Hepatocyte (in vitro differentiated cells): ENCODE measurements at regions not wholly inside any gene's neighbourhood (a gene's known extent, or its start where the extent isn't known, plus 50 kb on each side); places are given as distances from the start of the nearest gene placed in this dataset.

ENCODE experiments used
- DNase-seq: peaks from one replicate; pipeline ENCODE4 v3.0.0-alpha.2; 2016; ENCODE audit warnings: low spot score
- H2AFZ ChIP-seq: fragments of 200-600 bp; sonication (generic); 2 replicates; pipeline ENCODE4 v1.6.0; 2016; ENCODE audit warnings: antibody characterized with exemption, mild to moderate bottlenecking
- H3K27ac ChIP-seq: fragments of 200-600 bp; sonication (generic); 2 replicates; pipeline ENCODE4 v1.5.1; 2016; ENCODE audit warnings: mild to moderate bottlenecking
- H3K27me3 ChIP-seq: fragments of 200-600 bp; sonication (generic); 2 replicates; pipeline ENCODE4 v1.6.1; 2016
- H3K36me3 ChIP-seq: fragments of 200-600 bp; sonication (generic); replicated peaks from 2 replicates; pipeline ENCODE4 v1.5.1; 2016; ENCODE audit warnings: low read depth; ENCODE audit not compliant: insufficient read depth
- H3K4me1 ChIP-seq: fragments of 200-600 bp; sonication (generic); 2 replicates; pipeline ENCODE4 v1.5.1; 2016; ENCODE audit warnings: mild to moderate bottlenecking, moderate library complexity; ENCODE audit not compliant: insufficient read depth
- H3K4me2 ChIP-seq: fragments of 200-600 bp; sonication (generic); 2 replicates; pipeline ENCODE4 v1.6.0; 2016
- H3K4me3 ChIP-seq: fragments of 200-600 bp; sonication (generic); 2 replicates; pipeline ENCODE4 v1.5.1; 2016; ENCODE audit warnings: mild to moderate bottlenecking
- H3K79me2 ChIP-seq: fragments of 200-600 bp; sonication (generic); 2 replicates; pipeline ENCODE4 v1.6.0; 2017; ENCODE audit warnings: mild to moderate bottlenecking
- H3K9me2 ChIP-seq: fragments of 200-600 bp; sonication (generic); replicated peaks from 2 replicates; pipeline ENCODE4 v1.6.0; 2017; ENCODE audit warnings: mild to moderate bottlenecking; ENCODE audit not compliant: insufficient read depth
- H3K9me3 ChIP-seq: fragments of 200-600 bp; sonication (generic); 2 replicates; pipeline ENCODE4 v1.5.1; 2016; ENCODE audit warnings: low read depth, mild to moderate bottlenecking
- H4K20me1 ChIP-seq: fragments of 200-600 bp; sonication (generic); 2 replicates; pipeline ENCODE4 v1.6.0; 2016; ENCODE audit warnings: mild to moderate bottlenecking; ENCODE audit not compliant: insufficient read depth, poor library complexity, severe bottlenecking
- EZH2 ChIP-seq: fragments of 200-600 bp; sonication (generic); IDR thresholded peaks from 2 replicates; pipeline ENCODE4 v1.6.1; 2016; ENCODE audit warnings: antibody characterized with exemption, mild to moderate bottlenecking, borderline replicate concordance
- EZH2phosphoT487 ChIP-seq: fragments of 200-600 bp; sonication (generic); IDR thresholded peaks from one replicate; pipeline ENCODE4 v1.6.1; 2018; ENCODE audit warnings: antibody characterized with exemption, mild to moderate bottlenecking, low read depth, moderate library complexity; ENCODE audit not compliant: unreplicated experiment, severe bottlenecking
- WGBS: methylation state at CpG from one replicate; pipeline ENCODE4 v1.1.6; 2016; ENCODE audit warnings: low lambda C conversion rate; ENCODE audit errors: missing lambda C conversion rate; 5-methylcytosine and 5-hydroxymethylcytosine counted together
- TF ChIP-seq, protein P1 (sequence below): fragments of 200-600 bp; sonication (generic); IDR thresholded peaks from 2 replicates; pipeline ENCODE4 v1.5.1; 2016; ENCODE audit warnings: antibody characterized with exemption, mild to moderate bottlenecking; ENCODE audit not compliant: poor library complexity

DNA sequence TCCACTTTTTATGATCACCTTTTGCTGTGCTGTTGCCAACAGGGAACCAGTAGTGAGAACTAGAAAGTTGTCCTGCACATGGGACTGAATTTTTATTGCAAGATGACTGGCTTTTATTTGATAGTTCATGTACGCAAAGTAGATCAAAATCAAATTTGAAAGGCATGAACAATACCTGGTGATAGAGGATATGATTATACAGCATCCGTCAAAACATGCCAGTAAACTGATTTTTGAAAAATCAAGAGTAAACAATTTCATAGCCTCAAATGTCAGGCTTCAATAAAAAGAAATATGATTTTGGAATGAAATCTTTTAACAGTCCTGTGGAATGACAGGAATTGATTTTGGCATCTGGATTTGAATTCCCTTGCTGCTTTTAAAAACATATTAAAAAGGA, 219.6 kb upstream of the LRRN1 start:
- no peak for DNase-seq
- Histone ChIP-seq H3K4me2 (no peak overlapping the region), H3K79me2 (no peaks in the 10 kb centered on the region), H3K36me3 (no peaks in the 10 kb centered on the region), H3K9me2 (no peaks in the 10 kb centered on the region), H3K27me3 (no peaks in the 10 kb centered on the region), H2AFZ (no peak overlapping the region), H3K4me3 (no peak overlapping the region), H3K4me1 (no peaks in the 10 kb centered on the region), H4K20me1 (no peaks in the 10 kb centered on the region), H3K27ac (no peak overlapping the region), H3K9me3 (no peaks in the 10 kb centered on the region)
- TF ChIP-seq EZH2phosphoT487 (no peak), EZH2 (no peak)
- TF ChIP-seq, protein P1, sequence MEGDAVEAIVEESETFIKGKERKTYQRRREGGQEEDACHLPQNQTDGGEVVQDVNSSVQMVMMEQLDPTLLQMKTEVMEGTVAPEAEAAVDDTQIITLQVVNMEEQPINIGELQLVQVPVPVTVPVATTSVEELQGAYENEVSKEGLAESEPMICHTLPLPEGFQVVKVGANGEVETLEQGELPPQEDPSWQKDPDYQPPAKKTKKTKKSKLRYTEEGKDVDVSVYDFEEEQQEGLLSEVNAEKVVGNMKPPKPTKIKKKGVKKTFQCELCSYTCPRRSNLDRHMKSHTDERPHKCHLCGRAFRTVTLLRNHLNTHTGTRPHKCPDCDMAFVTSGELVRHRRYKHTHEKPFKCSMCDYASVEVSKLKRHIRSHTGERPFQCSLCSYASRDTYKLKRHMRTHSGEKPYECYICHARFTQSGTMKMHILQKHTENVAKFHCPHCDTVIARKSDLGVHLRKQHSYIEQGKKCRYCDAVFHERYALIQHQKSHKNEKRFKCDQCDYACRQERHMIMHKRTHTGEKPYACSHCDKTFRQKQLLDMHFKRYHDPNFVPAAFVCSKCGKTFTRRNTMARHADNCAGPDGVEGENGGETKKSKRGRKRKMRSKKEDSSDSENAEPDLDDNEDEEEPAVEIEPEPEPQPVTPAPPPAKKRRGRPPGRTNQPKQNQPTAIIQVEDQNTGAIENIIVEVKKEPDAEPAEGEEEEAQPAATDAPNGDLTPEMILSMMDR = no peak
- 82% methylated on average over 2 of the region's 2 CpGs for WGBS

GRCh38 chr3:3578718-3579117, 220.5 kb upstream of the LRRN1 start:
- Histone ChIP-seq H3K4me1 (no peaks in the 10 kb centered on the region), H3K79me2 (no peaks in the 10 kb centered on the region), H3K27ac (no peak overlapping the region), H3K9me3 (no peaks in the 10 kb centered on the region), H3K9me2 (no peaks in the 10 kb centered on the region), H3K36me3 (no peaks in the 10 kb centered on the region), H3K27me3 (no peaks in the 10 kb centered on the region), H2AFZ (no peak overlapping the region), H3K4me3 (no peak overlapping the region), H4K20me1 (no peaks in the 10 kb centered on the region), H3K4me2 (no peak overlapping the region)
- no peak for DNase-seq
- 92% methylated on average over 4 of the region's 4 CpGs for WGBS
- TF ChIP-seq, protein P1 = no peak
- TF ChIP-seq EZH2 = no peak
- no peak for TF ChIP-seq EZH2phosphoT487

DNA sequence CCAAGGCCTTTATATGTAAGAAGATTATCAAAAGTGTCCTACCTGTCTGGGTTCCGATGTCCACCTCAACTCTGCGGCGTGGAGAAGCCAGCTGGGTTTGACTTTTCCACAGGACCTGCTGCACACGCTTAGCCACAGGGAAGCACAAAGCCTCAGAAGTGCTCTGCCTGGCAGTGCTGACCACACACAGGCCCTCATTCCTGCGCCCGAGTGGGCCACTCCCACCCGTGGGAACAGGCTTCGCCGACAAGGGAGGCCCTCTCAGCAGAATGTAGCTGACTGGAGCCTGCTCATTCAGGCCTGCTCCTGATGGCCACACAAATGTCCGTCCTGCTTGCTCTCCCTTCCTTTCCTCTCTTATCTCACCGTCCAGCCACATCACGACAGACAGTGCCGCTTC, 221.4 kb upstream of the LRRN1 start:
- H3K4me2 ChIP-seq = no peak overlapping the region
- H4K20me1 ChIP-seq = no peaks in the 10 kb centered on the region
- H3K27ac ChIP-seq = no peak overlapping the region
- 89% methylated on average over 13 of the region's 13 CpGs for WGBS
- H3K4me3 ChIP-seq = no peak overlapping the region
- no peak overlapping the region for H2AFZ ChIP-seq
- H3K9me2 ChIP-seq = no peaks in the 10 kb centered on the region
- H3K36me3 ChIP-seq = no peaks in the 10 kb centered on the region
- TF ChIP-seq EZH2 = no peak
- TF ChIP-seq, protein P1 = no peak
- no peak for TF ChIP-seq EZH2phosphoT487
- no peaks in the 10 kb centered on the region for H3K27me3 ChIP-seq
- no peaks in the 10 kb centered on the region for H3K4me1 ChIP-seq
- H3K9me3 ChIP-seq = no peaks in the 10 kb centered on the region
- no peaks in the 10 kb centered on the region for H3K79me2 ChIP-seq
- DNase-seq = no peak

GRCh38 chr3:3573341-3573740, 225.9 kb upstream of the LRRN1 start:
- no peaks in the 10 kb centered on the region for H4K20me1 ChIP-seq
- H3K4me1 ChIP-seq = no peaks in the 10 kb centered on the region
- H3K79me2 ChIP-seq = no peaks in the 10 kb centered on the region
- no peaks in the 10 kb centered on the region for H3K9me2 ChIP-seq
- no peak overlapping the region for H3K4me2 ChIP-seq
- no peak for DNase-seq
- 50% methylated on average over 1 of the region's 1 CpG for WGBS
- H3K27ac ChIP-seq = no peak overlapping the region
- H3K9me3 ChIP-seq = no peaks in the 10 kb centered on the region
- no peak overlapping the region for H2AFZ ChIP-seq
- H3K27me3 ChIP-seq = no peaks in the 10 kb centered on the region
- H3K4me3 ChIP-seq = no peak overlapping the region
- H3K36me3 ChIP-seq = no peaks in the 10 kb centered on the region
- TF ChIP-seq EZH2 (no peak), EZH2phosphoT487 (no peak)
- TF ChIP-seq, protein P1 = no peak
